Astrocyte of the spinal cord (primary cell): ENCODE measurements at regions not wholly inside any gene's neighbourhood (a gene's known extent, or its start where the extent isn't known, plus 50 kb on each side); places are given as distances from the start of the nearest gene placed in this dataset.

Experiments used
- DNase-seq: peaks from one replicate; pipeline ENCODE4 v3.0.0; 2011; ENCODE audit warnings: low read depth, low spot score
- H3K4me3 ChIP-seq: 2 replicates; pipeline ENCODE4 v1.5.1; 2011; ENCODE audit warnings: low read depth, mild to moderate bottlenecking, low read length, moderate library complexity
- in situ Hi-C: cut with HindIII; loops from 2 replicates; pipeline ENCODE4 v1.10.0; 2017; ENCODE audit warnings: low sequenced_read_pairs
- TF ChIP-seq, protein P1 (sequence below): IDR thresholded peaks from 2 replicates; pipeline ENCODE4 v1.5.1; 2012; ENCODE audit warnings: low read depth, mild to moderate bottlenecking, low read length, inconsistent platforms

DNA sequence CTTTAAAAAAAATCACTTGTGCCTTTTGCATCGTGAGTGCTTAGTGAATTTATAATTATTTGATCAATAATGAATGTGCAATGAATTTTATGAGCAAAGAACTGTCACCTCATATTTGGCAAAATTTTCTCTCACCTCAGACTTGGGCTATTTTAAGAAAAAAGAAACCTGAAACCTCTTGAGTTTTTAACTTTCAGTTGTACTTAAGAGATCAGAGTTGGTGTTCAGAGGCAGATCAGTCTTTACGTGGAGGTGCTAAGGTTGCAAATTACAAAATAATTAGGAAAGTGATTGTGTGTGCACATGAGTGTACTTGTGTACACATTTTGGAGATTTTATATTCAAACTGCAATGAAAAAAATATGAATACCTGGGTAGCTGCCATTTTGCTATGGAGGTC, 218.7 kb upstream of the RBFOX1 start:
- in situ Hi-C loops, result no loop called here
- TF ChIP-seq, protein P1, sequence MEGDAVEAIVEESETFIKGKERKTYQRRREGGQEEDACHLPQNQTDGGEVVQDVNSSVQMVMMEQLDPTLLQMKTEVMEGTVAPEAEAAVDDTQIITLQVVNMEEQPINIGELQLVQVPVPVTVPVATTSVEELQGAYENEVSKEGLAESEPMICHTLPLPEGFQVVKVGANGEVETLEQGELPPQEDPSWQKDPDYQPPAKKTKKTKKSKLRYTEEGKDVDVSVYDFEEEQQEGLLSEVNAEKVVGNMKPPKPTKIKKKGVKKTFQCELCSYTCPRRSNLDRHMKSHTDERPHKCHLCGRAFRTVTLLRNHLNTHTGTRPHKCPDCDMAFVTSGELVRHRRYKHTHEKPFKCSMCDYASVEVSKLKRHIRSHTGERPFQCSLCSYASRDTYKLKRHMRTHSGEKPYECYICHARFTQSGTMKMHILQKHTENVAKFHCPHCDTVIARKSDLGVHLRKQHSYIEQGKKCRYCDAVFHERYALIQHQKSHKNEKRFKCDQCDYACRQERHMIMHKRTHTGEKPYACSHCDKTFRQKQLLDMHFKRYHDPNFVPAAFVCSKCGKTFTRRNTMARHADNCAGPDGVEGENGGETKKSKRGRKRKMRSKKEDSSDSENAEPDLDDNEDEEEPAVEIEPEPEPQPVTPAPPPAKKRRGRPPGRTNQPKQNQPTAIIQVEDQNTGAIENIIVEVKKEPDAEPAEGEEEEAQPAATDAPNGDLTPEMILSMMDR, result no peak
- no peak for DNase-seq
- no peak overlapping the region for H3K4me3 ChIP-seq

DNA sequence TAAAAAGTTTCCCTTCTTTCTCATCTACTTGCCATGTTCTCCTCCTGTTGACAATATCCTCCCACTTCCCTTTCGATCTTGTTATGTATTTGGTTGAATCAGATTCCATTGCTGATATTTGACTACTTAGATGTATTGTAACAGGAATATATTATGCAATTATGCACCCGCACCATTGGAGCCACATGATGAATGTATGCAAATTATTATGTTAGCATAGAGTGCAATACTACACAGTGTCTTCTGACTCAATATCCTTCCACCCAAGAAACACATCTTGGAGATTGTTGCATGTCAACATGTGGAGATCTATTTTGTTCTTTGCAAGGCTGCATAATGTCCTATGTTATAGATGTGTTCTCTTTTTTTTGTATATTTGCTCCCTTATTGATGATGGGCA, 219.2 kb upstream of the RBFOX1 start:
- no peak for DNase-seq
- TF ChIP-seq, protein P1, result no peak
- no peak overlapping the region for H3K4me3 ChIP-seq
- in situ Hi-C loops, result no loop called here

DNA sequence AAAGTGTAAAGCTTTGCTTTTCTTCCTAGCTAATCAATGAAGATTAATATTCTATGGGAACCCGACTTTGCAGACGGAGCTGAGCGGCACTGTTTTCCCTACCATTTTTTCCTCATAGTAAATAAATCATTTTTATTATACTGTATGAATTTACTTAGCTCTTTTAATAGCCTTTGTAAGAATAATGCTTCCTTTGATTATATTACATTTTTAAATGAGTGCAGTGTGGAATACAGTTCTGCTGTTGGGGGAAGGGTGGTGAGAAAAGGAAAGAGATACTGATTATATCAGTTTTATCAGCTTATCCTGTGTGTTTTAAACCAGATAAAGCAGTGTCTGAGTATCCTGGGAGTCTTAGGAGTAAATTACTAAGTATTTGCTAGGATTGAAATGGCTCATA, 221.4 kb upstream of the RBFOX1 start:
- no peak overlapping the region for H3K4me3 ChIP-seq
- TF ChIP-seq, protein P1, result no peak
- in situ Hi-C loops, result no loop called here
- no peak for DNase-seq

- H3K4me3 ChIP-seq, result no peak overlapping the region
- in situ Hi-C loops, result no loop called here
- no peak for DNase-seq
- TF ChIP-seq, protein P1, result no peak
Observed at GRCh38 chr16:7107436-7107835, 225.2 kb upstream of the RBFOX1 start.

DNA sequence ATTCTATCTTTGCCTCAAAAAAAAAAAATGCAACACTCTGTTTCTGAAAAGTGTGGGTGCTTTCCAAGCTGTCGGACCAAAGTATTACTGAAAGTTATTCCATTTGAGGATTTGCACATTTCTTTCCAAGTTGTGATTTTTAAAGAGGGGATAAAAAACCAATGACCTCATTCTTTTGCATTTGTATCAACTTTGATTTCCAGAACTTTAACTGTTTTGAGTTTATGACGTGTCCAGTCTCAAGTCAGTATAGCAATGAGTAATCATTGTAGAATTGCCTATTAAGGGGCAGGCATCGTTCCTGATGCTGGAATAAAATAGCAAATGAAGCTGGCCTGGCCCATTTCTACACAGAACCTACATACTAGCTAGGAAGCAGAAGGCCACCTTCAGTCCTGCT, 229.6 kb upstream of the RBFOX1 start:
- DNase-seq, result no peak
- no peak overlapping the region for H3K4me3 ChIP-seq
- TF ChIP-seq, protein P1, result no peak
- in situ Hi-C loops, result no loop called here

DNA sequence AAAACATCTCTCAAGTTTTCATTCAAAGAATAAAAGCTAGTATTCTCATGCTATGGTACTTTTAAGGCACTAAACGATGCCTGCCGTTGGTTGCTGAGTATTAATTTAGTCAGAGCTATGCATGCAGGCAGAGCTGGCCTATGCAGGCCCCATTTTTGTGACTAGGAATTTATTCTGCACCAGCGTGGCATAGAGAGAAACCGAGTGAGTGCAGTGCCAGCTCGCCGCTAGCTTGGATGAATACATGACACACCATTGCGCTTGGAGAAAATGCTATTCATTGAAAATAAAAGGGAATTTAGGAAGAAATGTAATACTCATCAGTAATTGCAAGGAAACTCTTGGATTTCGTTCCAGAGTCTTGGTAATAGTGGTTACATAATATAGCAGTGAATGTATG, 231.6 kb upstream of the RBFOX1 start:
- no peak overlapping the region for H3K4me3 ChIP-seq
- DNase-seq, result no peak
- in situ Hi-C loops, result no loop called here
- TF ChIP-seq, protein P1, result no peak

DNA sequence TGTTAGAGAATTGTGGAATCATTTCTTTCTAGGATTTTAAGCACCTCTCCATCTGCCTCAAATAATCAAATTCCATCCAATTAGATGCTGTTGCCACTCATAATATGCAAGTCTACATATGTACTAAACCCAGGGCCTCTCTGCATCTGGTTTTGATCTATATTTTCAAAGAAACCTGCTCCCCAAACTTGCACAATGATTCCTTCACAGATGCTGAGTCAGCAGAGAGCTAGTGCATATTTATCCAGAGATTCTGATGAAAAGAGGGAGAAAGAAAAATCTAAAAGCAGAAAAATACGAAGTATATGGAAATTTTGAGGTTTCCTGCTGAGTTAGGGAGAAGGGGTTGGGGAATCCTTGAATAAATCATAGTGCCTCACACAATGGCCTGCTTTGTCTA, 235.1 kb upstream of the RBFOX1 start:
- TF ChIP-seq, protein P1, result no peak
- in situ Hi-C loops, result no loop called here
- H3K4me3 ChIP-seq, result no peak overlapping the region
- no peak for DNase-seq
